ENCODE measurements at regions not wholly inside any gene's neighbourhood (a gene's known extent, or its start where the extent isn't known, plus 50 kb on each side); places are given as distances from the start of the nearest gene placed in this dataset.
A peak's percentile ranks its signal among the peaks of the same experiment; 100 is the strongest.
"Not testable (repeated sequence)": the region's sequence is repeated elsewhere in the genome, so short reads cannot be mapped to it uniquely, and the experiment has no call there.

- Mint-ChIP-seq H3K27ac (peak overlapping the region; percentile 92), H3K9me3 (peaks cover under 1% of the 10 kb centered on the region), H3K27me3 (ENCODE audit: low read depth) (no peaks in the 10 kb centered on the region), H3K4me1 (peaks cover 46% of the 10 kb centered on the region), H3K36me3 (no peaks in the 10 kb centered on the region), H3K4me3 (no peak overlapping the region)
- TF ChIP-seq CTCF (IDR thresholded peaks at IDR 0.05; ENCODE audit: unreplicated experiment): no peak
- DNase-seq (ENCODE audit: low spot score in 2 of 2, unreplicated experiment in 2 of 2): no peak
Observed at GRCh38 chr9:88259001-88259400, 120.7 kb upstream of the SPATA31C2 start.

GRCh38 chr9:88258601-88259000, 120.3 kb upstream of the SPATA31C2 start:
- peaks cover 4% of the 10 kb centered on the region for H3K9me3 Mint-ChIP-seq
- peaks cover 46% of the 10 kb centered on the region for H3K4me1 Mint-ChIP-seq
- no peak for TF ChIP-seq CTCF (IDR thresholded peaks at IDR 0.05; ENCODE audit: unreplicated experiment)
- peak overlapping the region; percentile 92 for H3K27ac Mint-ChIP-seq
- no peaks in the 10 kb centered on the region for H3K36me3 Mint-ChIP-seq
- no peak overlapping the region for H3K4me3 Mint-ChIP-seq
- H3K27me3 Mint-ChIP-seq (ENCODE audit: low read depth): no peaks in the 10 kb centered on the region
- DNase-seq (ENCODE audit: low spot score in 2 of 2, unreplicated experiment in 2 of 2): peak in 1 of 2 experiments; percentile 49

- H3K4me3 Mint-ChIP-seq: peak overlapping the region; percentile 9
Observed at GRCh38 chr9:88258024-88258423, 119.7 kb upstream of the SPATA31C2 start.

GRCh38 chr9:88256216-88256615, 117.9 kb upstream of the SPATA31C2 start:
- no peak for TF ChIP-seq CTCF (IDR thresholded peaks at IDR 0.05; ENCODE audit: unreplicated experiment)
- Mint-ChIP-seq H3K36me3 (peaks cover 4% of the 10 kb centered on the region), H3K4me3 (no peak overlapping the region), H3K9me3 (peaks cover 18% of the 10 kb centered on the region), H3K27ac (peak overlapping the region; percentile 3), H3K27me3 (ENCODE audit: low read depth) (no peaks in the 10 kb centered on the region), H3K4me1 (peaks cover 41% of the 10 kb centered on the region)
- DNase-seq (ENCODE audit: low spot score in 2 of 2, unreplicated experiment in 2 of 2): no peak

More at GRCh38 chr9:88258024-88258423, 119.7 kb upstream of the SPATA31C2 start:
- Mint-ChIP-seq H3K27me3 (ENCODE audit: low read depth) (no peaks in the 10 kb centered on the region), H3K4me1 (peaks cover 46% of the 10 kb centered on the region), H3K9me3 (peaks cover 8% of the 10 kb centered on the region), H3K27ac (peak overlapping the region; percentile 92), H3K36me3 (no peaks in the 10 kb centered on the region)
- no peak for TF ChIP-seq CTCF (IDR thresholded peaks at IDR 0.05; ENCODE audit: unreplicated experiment)
- DNase-seq (ENCODE audit: low spot score in 2 of 2, unreplicated experiment in 2 of 2): no peak

- H3K36me3 Mint-ChIP-seq; H3K27me3 Mint-ChIP-seq (ENCODE audit: low read depth); H3K4me3 Mint-ChIP-seq; DNase-seq (ENCODE audit: low spot score in 2 of 2, unreplicated experiment in 2 of 2): not testable (repeated sequence)
- H3K27ac Mint-ChIP-seq: peak overlapping the region; percentile 65
- peaks cover 22% of the 10 kb centered on the region for H3K9me3 Mint-ChIP-seq
- peaks cover 41% of the 10 kb centered on the region for H3K4me1 Mint-ChIP-seq
Observed at GRCh38 chr9:88255806-88256205, 117.5 kb upstream of the SPATA31C2 start.

GRCh38 chr9:88251903-88252302, 113.6 kb upstream of the SPATA31C2 start:
- Mint-ChIP-seq H3K4me1 (peaks cover 13% of the 10 kb centered on the region), H3K4me3 (no peak overlapping the region), H3K27ac (no peak overlapping the region), H3K36me3 (peaks cover 8% of the 10 kb centered on the region), H3K27me3 (ENCODE audit: low read depth) (no peaks in the 10 kb centered on the region), H3K9me3 (peaks cover 30% of the 10 kb centered on the region)
- DNase-seq (ENCODE audit: low spot score in 2 of 2, unreplicated experiment in 2 of 2): no peak
- TF ChIP-seq CTCF (IDR thresholded peaks at IDR 0.05; ENCODE audit: unreplicated experiment): no peak
